Pons (tissue), 1 donor: ENCODE measurements at regions not wholly inside any gene's neighbourhood (a gene's known extent, or its start where the extent isn't known, plus 50 kb on each side); places are given as distances from the start of the nearest gene placed in this dataset.
"Not testable (repeated sequence)": the region's sequence is repeated elsewhere in the genome, so short reads cannot be mapped to it uniquely, and the experiment has no call there.

ENCODE experiments used
- DNase-seq: peaks from one replicate; pipeline ENCODE4 v3.0.0-alpha.2; 2016; ENCODE audit warnings: low spot score

DNA sequence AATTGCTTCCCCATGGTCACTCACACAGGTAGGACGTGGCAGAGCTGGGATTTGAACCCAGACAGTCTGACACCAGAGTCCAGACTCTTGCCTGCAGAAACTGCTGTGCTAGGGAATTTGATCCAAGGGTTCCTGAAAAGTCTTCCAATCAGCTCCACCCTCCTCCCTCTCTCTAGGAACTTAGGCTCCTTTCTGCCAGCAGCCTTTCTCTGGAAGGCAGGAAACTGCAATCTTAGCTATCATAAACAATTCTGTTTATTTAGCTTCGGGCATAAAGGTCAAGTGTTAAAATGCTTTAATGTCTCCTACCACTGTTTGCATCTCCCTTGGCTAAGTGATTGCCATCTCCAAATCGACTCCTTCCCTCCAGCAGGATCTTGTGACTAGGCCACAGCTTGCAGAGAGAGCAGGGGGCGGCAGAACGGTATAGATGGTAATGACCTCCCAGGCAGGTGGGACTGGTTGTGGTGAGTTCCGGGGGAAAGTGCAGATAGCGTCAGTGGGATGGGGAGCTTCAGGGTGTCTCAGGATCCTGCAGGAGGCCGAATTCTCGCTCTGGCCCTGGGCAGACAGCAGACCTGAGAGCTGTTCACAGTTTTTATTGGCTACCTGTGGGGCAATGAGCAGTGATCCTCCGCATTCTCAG, 882.4 kb upstream of the EEF2KMT start:
- DNase-seq, result no peak

DNA sequence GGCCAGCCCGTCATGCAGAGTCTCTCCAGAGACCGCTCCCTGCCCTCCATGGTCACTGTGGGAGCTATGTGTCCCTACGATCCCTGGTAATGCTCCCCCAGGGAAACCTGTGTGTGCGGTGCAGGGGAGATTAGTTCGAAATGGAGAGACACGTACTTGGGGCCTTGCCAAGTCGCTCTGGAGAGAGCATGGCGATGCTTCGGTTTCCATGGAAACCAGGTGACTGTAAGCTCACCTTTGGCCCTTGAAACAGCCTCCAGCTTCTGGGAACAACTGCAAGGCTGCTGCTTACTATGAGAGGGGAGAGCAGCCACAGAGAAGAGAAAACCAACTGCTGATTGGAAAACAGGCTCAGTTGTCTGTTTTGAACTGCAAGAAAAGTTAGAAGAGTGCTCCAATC, 879.7 kb upstream of the EEF2KMT start:
- no peak for DNase-seq

DNA sequence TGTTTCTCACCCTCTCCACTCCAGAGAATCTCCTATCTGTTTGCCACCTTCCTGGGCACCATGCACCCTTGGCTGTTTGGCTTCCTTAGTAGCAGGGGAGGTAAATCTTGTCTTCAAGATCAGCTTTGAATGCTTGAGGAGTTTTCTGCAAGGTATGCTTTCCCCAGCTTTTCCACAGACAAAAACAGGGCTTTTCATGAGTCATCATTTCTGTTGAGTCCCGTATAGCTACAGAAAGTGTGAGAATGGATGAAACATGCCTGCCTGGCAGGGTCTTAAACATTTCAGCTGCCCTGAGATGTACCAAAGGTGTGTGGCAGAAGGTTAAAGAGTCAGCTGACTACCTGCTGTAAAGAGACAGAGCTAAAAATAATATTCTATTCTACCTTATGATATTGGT, 875.2 kb upstream of the EEF2KMT start:
- DNase-seq, result no peak

DNA sequence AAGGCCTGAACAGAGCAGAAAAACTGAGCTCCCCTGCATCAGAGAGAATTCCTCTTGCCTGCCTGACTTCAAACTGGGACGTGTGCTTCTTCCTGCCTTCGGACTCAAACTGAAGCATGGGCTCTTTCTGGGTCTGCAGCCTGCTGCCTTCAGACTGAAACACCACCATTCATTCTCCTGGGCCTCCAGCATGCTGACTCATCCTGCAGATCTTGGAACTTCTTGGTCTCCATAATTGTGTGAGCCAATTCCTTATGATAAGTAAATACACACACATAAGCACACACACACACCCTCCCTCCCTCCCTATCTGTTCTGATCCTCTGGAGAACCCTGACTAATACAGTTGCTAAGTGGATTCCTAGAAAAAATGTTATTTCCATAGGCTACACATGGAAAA, 874.3 kb upstream of the EEF2KMT start:
- no peak for DNase-seq

DNA sequence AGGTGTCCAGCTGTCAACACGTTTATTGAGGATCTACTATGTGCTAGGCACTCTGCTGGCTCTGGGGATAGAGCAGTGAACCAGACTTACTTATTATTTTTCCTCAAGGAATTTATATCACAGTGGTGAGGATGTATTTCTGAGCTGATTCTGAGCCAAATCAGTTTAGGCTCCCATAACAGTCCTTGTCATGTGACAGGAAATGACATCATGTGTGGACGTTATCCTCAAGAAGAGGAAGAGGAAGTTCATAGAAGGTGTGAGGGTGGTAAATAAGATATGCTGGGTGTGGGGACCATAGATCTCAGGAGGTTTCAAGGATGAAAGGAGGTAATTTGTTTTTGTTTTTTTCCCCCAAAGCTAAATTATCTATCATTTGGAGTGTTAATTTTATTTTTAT, 873.5 kb upstream of the EEF2KMT start:
- DNase-seq, result no peak

DNA sequence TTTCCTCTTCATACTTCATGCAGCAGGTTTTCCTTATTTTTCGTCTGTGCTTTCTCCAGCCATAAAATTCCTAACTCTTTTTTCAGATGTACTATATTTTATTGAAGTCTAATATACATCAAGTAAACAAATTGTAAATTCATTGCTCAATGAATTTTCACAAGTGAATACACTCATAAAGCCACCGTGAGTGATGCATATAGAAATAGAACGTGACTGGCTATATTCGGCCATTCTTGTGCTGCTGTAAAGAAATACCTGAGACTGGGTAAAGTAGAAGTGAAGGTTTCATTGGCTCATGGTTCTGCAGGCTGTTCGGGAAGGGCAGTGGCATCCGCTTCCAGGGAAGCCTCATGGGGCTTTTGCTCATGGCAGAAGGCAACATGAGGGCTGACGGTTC, 868.4 kb upstream of the EEF2KMT start:
- DNase-seq, result no peak

DNA sequence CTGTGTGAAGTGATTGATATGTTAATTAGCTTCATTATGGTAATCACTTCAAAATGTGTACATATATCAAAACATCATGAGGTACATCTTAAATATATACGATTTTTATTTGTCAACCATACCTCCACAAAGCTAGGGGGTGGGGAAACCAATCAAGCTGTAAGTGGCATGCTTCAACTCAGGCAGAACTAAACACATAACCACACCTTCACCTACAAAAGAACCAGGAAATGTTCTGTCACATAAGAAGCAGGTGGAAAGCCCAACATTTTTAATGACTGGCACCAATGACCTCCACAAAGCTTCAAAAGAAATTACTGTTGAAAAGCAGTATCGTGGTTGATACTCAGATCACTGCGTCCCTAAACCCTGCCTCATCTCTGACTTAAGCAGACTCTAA, 867.7 kb upstream of the EEF2KMT start:
- DNase-seq, result no peak

DNA sequence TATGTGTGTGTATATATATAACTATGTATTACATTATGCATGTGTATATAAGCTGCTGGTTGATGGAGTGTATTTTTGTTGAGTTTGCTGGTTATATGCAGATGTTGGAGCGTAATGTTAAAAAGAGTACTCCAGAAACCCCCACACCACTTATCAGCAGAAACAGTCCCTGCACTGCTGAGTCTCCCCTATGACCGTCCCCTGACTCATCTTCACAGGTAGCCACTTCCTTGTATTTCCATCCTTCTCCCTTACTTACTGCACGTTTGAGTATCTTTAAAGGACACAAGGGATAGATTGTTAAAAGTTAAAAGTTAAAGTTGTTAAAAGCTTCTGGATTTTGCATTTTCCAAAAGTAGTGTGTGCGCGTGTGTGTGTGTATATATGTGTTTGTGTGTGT, 853.9 kb upstream of the EEF2KMT start:
- no peak for DNase-seq

DNA sequence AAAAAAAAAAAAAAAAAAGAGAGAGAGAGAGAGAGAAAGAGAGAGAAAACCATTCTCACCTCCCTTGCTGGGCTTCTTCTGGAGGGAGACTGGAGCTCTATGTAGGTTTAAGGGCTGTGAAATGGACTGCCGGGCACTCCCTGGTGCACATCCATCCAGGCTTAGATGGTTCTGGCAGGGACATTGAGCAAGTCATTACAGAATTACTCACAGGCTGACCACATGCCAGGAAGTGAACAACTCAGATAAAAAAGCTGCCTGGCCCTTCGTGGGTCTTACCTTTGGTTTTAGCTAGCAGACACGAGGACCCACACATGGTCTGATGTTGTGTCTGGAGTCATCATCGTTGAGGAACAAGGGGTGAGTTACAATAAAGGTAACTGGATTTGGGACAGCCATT, 847.4 kb upstream of the EEF2KMT start:
- DNase-seq, result no peak

DNA sequence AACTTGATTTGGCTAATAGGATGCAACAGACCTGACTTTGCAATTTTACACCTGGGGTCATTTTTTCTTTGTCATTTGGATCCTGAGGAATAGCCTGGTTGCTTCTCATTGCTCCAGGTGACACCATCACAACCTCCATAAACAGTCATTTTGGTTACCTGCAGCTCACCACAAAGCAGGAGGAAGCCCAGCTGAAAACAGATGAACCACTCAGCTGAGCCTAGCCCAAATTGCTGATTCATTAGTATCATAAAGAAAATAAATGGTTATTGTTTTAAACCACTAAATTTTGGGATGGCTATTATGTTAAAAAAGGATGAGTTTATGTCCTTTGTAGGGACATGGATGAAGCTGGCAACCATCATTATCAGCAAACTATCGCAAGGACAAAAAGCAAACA, 841.0 kb upstream of the EEF2KMT start:
- no peak for DNase-seq

DNA sequence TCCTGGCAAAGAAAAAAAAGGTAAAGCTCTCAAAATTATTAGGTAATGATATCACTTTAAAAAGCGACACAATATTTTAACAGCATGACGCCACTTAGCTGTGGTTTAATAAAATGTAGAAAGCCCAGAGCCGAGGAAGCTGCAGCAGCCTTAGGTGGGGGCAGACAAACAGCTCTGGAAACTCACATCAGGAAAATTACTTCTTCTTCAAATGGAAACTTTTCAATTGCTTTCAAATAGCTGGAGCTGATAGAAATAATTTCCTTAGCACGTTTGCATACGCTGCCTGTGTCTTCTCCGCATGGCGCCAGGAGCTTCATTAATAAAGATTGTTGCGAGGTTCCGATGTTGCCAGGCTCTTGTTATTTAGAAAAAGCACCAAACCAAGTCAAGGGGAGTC, 835.3 kb upstream of the EEF2KMT start:
- DNase-seq, result no peak

DNA sequence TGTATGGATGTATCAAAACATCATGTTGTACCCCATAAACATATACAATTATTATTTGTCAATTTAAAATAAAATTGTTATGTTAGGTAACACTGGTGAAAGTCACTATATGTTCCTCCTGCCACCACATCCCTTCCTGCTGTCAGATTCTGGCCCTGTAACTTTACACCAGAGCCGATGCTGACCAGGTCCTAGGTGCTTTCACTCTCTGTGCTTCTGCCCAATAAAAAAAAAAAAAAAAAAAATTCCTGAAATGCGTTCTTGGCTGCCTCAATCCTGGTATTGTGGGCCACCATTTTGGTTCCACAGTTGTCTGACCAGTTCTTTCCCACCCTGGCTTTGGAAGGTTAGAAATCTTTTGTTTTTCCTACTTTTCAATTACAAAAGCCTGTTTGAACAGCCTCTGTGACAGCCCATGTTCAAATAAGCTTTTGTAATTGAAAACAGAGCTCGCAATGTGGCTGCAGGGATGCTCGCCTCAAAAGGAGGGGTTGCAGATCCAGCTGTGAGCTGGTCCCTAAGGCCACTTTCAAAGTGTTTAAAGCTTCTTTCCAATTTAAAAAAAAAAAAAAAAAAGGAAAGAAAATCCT, 831.0 kb upstream of the EEF2KMT start:
- DNase-seq, result peak; percentile 93

DNA sequence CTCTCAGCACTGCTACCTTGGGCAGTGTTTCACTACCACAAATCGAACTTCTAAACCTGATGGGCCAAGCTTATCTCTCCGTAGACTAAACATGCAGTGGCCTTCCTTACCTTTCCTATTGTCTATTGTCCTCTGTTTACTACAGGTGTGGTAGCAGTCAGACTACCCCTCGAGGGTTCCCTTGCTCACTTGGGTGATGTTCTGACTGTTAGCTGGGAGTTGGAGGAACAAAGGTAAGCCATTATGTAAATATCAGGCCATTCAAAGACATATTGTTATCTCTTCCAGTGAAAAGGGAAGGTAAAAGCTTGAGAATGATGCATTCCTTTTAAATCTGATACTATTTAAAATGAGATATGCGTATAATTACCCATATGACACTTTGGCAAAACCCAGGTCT, 828.3 kb upstream of the EEF2KMT start:
- DNase-seq, result no peak

DNA sequence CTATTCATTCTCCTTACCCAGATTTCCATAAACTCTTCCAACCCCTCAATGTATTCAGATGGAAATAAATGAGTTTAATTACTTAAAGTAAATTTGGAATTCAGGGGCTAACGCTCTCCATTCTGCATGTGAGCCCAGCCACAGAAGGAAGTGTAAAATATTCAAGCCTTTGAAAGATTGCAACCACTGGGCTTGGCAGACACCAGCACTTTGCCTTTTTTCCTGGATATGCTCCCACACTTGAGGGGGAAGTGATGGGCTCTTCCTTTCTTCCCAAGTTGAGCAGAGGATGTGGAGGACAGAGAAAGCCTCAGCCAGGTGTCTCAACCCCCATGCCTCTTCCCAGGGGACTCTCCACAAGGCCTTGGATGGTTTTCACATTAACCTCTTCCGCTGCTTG, 825.1 kb upstream of the EEF2KMT start:
- no peak for DNase-seq

DNA sequence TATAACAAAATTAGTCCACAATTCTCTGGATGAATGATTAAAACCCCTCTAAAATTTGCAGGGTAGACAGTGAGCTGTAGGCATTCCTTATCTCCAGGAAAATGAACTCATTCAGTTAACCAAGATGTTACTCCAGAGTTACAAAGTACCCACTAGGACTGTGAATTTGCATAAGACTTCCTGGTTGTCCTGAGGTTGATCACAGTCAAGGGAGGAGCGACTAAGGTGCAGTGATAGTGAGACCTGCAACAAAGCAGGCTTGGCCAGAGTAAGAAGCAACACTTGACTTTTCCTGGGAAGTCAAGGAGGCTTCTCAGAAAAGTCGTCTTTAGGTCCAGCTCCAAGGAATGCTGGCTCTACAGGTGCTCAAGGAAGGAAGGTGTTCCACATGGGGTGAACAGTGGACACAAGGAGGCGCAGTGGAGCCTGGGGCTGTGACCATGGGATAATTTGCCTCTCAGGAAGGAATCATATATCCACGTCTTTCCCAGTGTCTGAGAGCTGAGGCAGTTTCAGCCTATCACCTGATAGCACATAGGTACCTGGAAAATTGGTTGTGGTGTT, 821.1 kb upstream of the EEF2KMT start:
- DNase-seq, result no peak

DNA sequence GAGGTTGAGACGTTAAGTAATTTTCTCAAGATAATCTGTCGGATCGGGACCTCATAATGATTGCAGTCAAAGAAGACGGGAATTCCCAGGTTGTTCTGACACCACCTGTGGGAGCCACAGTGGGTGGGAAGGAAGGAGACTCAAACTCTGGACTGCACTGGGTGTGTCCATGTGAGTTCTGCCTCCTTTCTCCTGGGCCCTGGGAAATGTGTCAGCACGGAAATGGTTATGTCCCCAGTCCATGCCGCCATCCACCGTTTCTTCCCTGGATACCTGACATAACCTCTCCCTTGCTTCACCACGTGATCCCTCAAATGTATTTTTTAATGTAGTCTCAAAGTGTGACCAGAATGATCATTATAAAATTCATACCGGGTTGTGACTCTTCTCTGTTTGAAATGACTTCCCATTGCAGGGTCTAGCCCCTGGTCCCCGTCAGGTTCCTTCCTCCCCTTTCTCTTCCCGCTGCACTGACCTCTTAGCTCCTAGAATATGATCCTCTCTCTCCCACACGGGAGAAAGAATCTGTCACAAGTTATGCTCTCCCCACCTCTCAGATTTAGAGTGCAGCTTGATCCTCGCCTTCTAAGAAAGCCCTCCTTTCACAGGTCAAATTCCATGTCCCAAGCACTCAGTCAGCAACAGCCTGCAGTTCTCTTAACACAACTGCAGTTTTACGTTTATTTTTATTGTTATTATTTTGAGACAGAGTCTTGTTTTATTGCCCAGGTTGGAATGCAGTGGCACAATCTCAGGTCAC, 820.0 kb upstream of the EEF2KMT start:
- DNase-seq, result no peak

DNA sequence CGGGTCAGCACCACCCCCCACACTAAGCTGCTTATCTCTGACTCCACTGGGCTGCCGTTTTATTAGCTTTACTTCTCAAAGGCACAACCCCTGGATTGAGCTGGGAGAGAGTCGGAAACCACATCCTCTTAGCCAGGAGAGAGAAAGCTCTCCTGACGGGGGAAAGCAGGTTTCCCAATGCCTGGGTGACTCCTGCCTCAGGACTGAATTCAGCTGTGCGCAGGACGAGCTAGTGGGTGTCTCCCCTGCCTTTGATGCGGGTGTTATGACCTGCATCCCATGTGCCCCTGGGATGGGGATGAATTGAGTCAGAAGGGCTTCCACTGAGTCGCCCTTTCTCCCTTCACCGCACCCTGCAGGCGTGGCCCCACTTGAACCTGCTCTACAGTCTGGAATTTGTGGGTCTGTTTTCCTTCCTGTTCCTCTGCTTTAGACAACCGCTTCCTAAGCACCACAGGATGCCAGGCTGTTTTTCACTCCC, 819.2 kb upstream of the EEF2KMT start:
- no peak for DNase-seq

DNA sequence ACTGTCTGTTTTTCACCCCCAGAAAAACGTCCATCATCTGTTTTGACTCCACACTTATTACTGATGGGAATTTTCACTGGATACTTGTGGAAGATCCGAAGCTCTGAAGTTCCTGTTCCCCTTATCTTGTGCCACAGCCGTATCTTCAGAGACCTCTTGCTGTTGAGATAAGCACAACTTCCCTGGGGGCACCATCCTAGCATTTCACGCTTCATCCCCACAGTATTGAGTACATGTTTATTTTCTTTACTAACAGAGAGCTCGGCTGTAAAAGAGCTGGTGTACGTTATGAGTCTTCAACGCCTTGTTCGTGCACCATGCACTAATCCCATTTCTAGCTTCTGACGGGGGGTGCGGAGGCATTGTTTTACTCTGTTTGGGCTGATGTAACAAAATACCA, 813.6 kb upstream of the EEF2KMT start:
- DNase-seq, result no peak

DNA sequence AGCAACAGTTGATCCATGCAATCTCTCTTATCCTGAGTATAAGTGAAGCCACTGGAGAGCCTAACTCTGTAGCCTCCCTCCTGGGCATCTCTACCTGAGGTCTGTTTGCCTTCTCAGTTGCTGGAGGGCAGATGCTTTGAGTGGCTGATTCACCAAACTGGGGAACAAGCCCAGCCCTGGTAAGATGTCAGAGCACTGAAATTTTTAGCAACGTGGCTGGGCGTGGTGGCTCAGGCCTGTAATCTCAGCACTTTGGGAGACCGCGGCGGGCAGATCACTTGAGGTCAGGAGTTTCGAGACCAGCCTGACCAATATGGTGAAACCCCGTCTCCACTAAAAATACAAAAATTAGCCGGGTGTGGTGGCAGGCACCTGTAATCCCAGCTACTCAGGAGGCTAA, 812.0 kb upstream of the EEF2KMT start:
- DNase-seq, result not testable (repeated sequence)

DNA sequence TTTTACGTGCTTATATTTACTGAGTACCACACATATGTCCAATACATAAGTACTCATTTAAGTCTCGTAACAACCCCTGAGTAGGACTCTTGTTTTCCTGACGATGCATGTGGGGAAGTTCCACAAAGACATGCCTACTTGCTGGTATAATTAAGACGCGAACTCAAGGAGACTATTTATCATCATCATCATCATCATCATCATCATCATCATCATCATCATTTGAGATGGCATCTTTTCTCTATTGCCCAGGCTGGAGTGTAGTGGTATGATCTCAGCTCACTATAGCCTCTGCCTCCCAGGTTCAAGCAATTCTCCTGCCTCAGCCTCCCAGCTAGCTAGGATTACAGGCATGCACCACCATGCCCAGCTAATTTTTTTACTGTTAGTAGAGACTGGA, 809.9 kb upstream of the EEF2KMT start:
- no peak for DNase-seq

DNA sequence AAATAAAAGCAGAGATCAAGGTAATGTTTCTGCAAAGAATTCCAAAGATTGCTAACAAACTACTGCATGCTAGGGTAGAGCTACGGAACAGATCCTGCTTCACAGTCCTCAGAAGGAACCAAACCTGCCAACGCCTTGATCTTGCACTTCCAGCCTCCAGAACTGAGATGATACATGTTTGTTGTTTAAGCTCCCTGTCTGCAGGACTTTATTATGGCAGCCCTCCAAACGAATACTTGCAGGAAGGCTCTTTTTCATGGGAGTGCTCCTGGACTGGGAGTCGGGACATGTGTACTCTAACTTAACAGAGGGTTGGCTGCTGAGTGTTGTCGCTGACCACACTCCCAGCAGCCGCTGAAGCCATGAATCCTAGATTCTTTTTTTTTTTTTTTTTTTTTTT, 808.8 kb upstream of the EEF2KMT start:
- no peak for DNase-seq

DNA sequence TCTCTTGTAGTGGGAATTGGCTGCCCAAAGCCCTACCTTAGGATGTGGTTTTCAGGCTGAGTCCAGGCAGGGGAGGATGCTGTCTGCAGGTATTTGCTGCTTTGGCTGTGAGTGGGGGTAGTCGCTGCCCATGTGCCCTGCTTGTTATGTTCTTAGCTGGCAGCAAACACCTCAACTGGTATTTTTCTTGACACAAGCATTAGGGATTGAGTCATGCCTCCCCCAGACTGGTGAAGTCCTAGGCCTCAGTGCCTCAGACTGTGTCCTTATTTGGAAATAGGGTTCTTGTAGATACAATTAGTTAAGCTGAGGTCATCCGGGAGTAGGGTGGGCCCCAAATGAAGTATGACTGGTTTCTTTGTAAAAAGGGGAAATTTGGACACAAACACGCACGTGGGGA, 808.3 kb upstream of the EEF2KMT start:
- no peak for DNase-seq

DNA sequence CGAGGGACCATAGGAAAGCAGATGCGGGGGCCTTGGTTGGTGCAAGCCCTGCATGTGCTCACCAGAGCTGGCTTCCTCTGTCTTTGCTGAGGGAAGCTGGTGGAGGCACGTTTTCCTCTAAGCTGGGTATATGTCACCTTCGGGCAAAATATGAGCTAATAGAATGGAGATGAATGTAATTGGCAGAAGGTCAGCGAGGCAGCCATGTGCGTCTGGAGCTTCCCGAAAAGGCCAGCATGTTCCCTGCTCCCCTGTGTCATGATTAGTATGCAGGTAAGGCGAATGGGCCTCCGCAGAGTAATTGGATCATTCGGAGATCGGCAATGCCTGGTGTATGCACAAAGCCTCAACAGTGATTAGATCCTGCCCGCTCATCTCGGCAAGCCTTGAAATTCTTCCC, 806.2 kb upstream of the EEF2KMT start:
- DNase-seq, result no peak
